IMR-90 (cell line): ENCODE measurements at regions not wholly inside any gene's neighbourhood (a gene's known extent, or its start where the extent isn't known, plus 50 kb on each side); places are given as distances from the start of the nearest gene placed in this dataset.

Source experiments
- ATAC-seq: fragments of 200-7000 bp; cut with Tn5 transposase; 2 replicates; pipeline ENCODE4 v1.9.1; 2020; ENCODE audit warnings: low read depth, mild to moderate bottlenecking, moderate library complexity
- BruUV-seq: library from RNA; stranded (reverse); fragments of 400-500 nt; replicated peaks from 2 replicates; lab custom pipeline; 2021; lab: Mats Ljungman, UMichigan
- CTCF ChIA-PET: fragments of 300-600 bp; formaldehyde crosslinking; extraction: SDS; loops from one replicate; lab custom pipeline; 2021; ENCODE audit warnings: antibody characterized with exemption; lab: Yijun Ruan, JAX
- POLR2A ChIA-PET: fragments of 300-600 bp; sonication (Branson Sonifier 250); formaldehyde crosslinking; loops from one replicate; lab custom pipeline; 2022; ENCODE audit warnings: antibody characterized with exemption; ENCODE audit not compliant: unreplicated experiment; lab: Charles Lee
- DNase-seq: peaks from one replicate; pipeline ENCODE4 v3.0.0; 2013
- H2AFZ ChIP-seq: replicated peaks from 2 replicates; pipeline ENCODE3; 2013; ENCODE audit warnings: low read length, mild to moderate bottlenecking; ENCODE audit not compliant: poor library complexity
- H2AK5ac ChIP-seq: 2 replicates; pipeline ENCODE4 v1.6.1; 2013; ENCODE audit warnings: low read depth, low read length, inconsistent platforms
- H2AK9ac ChIP-seq: replicated peaks from 2 replicates; pipeline ENCODE3; 2013; ENCODE audit warnings: mild to moderate bottlenecking, low read depth, low read length, moderate library complexity; ENCODE audit not compliant: poor library complexity
- H2BK120ac ChIP-seq: 2 replicates; pipeline ENCODE4 v1.6.1; 2013; ENCODE audit warnings: low read depth, low read length, inconsistent platforms
- H2BK15ac ChIP-seq: 3 replicates; pipeline ENCODE4 v1.6.1; 2013; ENCODE audit warnings: low read depth, low read length, inconsistent platforms
- H2BK20ac ChIP-seq: 2 replicates; pipeline ENCODE4 v1.6.1; 2013; ENCODE audit warnings: low read depth, mild to moderate bottlenecking, inconsistent platforms, low read length, moderate library complexity
- H2BK5ac ChIP-seq: 2 replicates; pipeline ENCODE4 v1.6.1; 2013; ENCODE audit warnings: mild to moderate bottlenecking, low read depth, low read length, inconsistent platforms; ENCODE audit not compliant: poor library complexity, severe bottlenecking
- H3K14ac ChIP-seq: replicated peaks from 2 replicates; pipeline ENCODE4 v1.6.1; 2013; ENCODE audit warnings: low read depth, low read length, inconsistent platforms
- H3K18ac ChIP-seq: 2 replicates; pipeline ENCODE4 v1.6.1; 2013; ENCODE audit warnings: low read depth, low read length, control low read depth
- H3K23ac ChIP-seq: 2 replicates; pipeline ENCODE4 v1.6.1; 2013; ENCODE audit warnings: low read depth, low read length, inconsistent platforms
- H3K27ac ChIP-seq: 2 replicates; pipeline ENCODE4 v1.5.1; 2013; ENCODE audit warnings: mild to moderate bottlenecking, control low read depth, low read length; ENCODE audit not compliant: insufficient read depth
- H3K27me3 ChIP-seq: 2 replicates; pipeline ENCODE4 v1.6.1; 2013; ENCODE audit warnings: low read length; ENCODE audit not compliant: control insufficient read depth, insufficient read depth
- H3K36me3 ChIP-seq: 2 replicates; pipeline ENCODE4 v1.6.1; 2013; ENCODE audit warnings: low read length, mixed read lengths; ENCODE audit not compliant: control insufficient read depth, insufficient read depth
- H3K4ac ChIP-seq: 2 replicates; pipeline ENCODE4 v1.6.1; 2013; ENCODE audit warnings: low read depth, low read length, inconsistent platforms
- H3K4me1 ChIP-seq: 2 replicates; pipeline ENCODE4 v1.6.1; 2013; ENCODE audit warnings: low read length, mixed read lengths; ENCODE audit not compliant: control insufficient read depth, insufficient read depth
- H3K4me2 ChIP-seq: 2 replicates; pipeline ENCODE4 v1.6.1; 2013; ENCODE audit warnings: low read depth, mild to moderate bottlenecking, control low read depth, low read length, moderate library complexity
- H3K4me3 ChIP-seq: 2 replicates; pipeline ENCODE4 v1.5.1; 2013; ENCODE audit warnings: low read depth, mild to moderate bottlenecking, control low read depth, low read length, moderate library complexity; ENCODE audit not compliant: insufficient read depth
- H3K56ac ChIP-seq: 2 replicates; pipeline ENCODE4 v1.6.1; 2013; ENCODE audit warnings: low read length, inconsistent platforms; ENCODE audit not compliant: insufficient read depth; ENCODE audit errors: extremely low read depth
- H3K79me1 ChIP-seq, 2 experiments: 2 replicates each; pipeline ENCODE4 v1.6.1; 2013; ENCODE audit warnings: low read length in 2 of 2, inconsistent platforms in 1 of 2, low read depth in 1 of 2
- H3K9ac ChIP-seq: 2 replicates; pipeline ENCODE4 v1.6.1; 2013; ENCODE audit warnings: low read depth, low read length, control low read depth
- H3K9me1 ChIP-seq: 2 replicates; pipeline ENCODE4 v1.6.1; 2013; ENCODE audit warnings: low read length, inconsistent platforms; ENCODE audit not compliant: insufficient read depth
- H3K9me3 ChIP-seq: 2 replicates; pipeline ENCODE4 v1.6.1; 2013; ENCODE audit warnings: low read length; ENCODE audit not compliant: control insufficient read depth, insufficient read depth
- H4K20me1 ChIP-seq: 2 replicates; pipeline ENCODE4 v1.6.1; 2013; ENCODE audit warnings: low read length, inconsistent platforms; ENCODE audit not compliant: insufficient read depth
- H4K5ac ChIP-seq: 2 replicates; pipeline ENCODE4 v1.6.1; 2013; ENCODE audit warnings: mild to moderate bottlenecking, low read depth, low read length, control low read depth
- H4K8ac ChIP-seq, 2 experiments: 2 replicates each; pipeline ENCODE4 v1.6.1; 2013; ENCODE audit warnings: low read depth in 2 of 2, low read length in 2 of 2, control low read depth in 1 of 2, inconsistent platforms in 1 of 2
- H4K91ac ChIP-seq: 2 replicates; pipeline ENCODE4 v1.6.1; 2013; ENCODE audit warnings: low read depth, low read length, inconsistent platforms; ENCODE audit not compliant: insufficient read depth
- BHLHE40 ChIP-seq: fragments of 150-350 bp; IDR thresholded peaks from 2 replicates; pipeline ENCODE4 v1.6.1; 2016; ENCODE audit warnings: mild to moderate bottlenecking, low read depth, low read length
- CHD1 ChIP-seq: IDR thresholded peaks from 2 replicates; pipeline ENCODE4 v1.6.1; 2012; ENCODE audit warnings: low read depth, low read length, improper control_type of control experiment
- CTCF ChIP-seq: conservative IDR thresholded peaks from 2 replicates; pipeline ENCODE4 v1.5.1; 2012; ENCODE audit warnings: mild to moderate bottlenecking, low read depth, low read length, improper control_type of control experiment
- FOS ChIP-seq: fragments of 150-350 bp; IDR thresholded peaks from 2 replicates; pipeline ENCODE4 v1.6.1; 2016; ENCODE audit warnings: low read depth, low read length
- MXI1 ChIP-seq: IDR thresholded peaks from 2 replicates; pipeline ENCODE4 v1.6.1; 2012; ENCODE audit warnings: low read depth, mild to moderate bottlenecking, low read length, moderate library complexity, borderline replicate concordance
- RCOR1 ChIP-seq: IDR thresholded peaks from 2 replicates; pipeline ENCODE4 v1.6.1; 2012; ENCODE audit warnings: mild to moderate bottlenecking, low read length, improper control_type of control experiment; ENCODE audit not compliant: insufficient replicate concordance
- USF2 ChIP-seq: fragments of 150-350 bp; IDR thresholded peaks from 2 replicates; pipeline ENCODE4 v1.6.1; 2017; ENCODE audit warnings: mild to moderate bottlenecking, antibody characterized with exemption, low read length, low read depth
- WGBS, 2 experiments: methylation state at CpG; one replicate each; pipeline versions ENCODE4 v1.1.5 to v1.1.7; 2013; ENCODE audit warnings: missing lambda C conversion rate in 2 of 2; ENCODE audit not compliant: insufficient read length in 1 of 2; ENCODE audit errors: extremely low coverage in 2 of 2; 5-methylcytosine and 5-hydroxymethylcytosine counted together
- dilution Hi-C: fragments of 300-500 bp; cut with HindIII; formaldehyde crosslinking; loops from one replicate; pipeline ENCODE4 v1.14.3; 2018; ENCODE audit warnings: low sequenced_read_pairs; ENCODE audit not compliant: unreplicated experiment
- in situ Hi-C: fragments of 300-500 bp; cut with MboI; formaldehyde crosslinking; loops from 3 replicates; pipeline ENCODE4 v1.14.3; 2019; ENCODE audit warnings: low sequenced_read_pairs, inconsistent platforms, mixed read lengths
- intact Hi-C: fragments of 100-400 bp; cut with micrococcal nuclease; formaldehyde crosslinking; loops from 2 replicates; pipeline ENCODE4 v1.10.0; 2022

DNA sequence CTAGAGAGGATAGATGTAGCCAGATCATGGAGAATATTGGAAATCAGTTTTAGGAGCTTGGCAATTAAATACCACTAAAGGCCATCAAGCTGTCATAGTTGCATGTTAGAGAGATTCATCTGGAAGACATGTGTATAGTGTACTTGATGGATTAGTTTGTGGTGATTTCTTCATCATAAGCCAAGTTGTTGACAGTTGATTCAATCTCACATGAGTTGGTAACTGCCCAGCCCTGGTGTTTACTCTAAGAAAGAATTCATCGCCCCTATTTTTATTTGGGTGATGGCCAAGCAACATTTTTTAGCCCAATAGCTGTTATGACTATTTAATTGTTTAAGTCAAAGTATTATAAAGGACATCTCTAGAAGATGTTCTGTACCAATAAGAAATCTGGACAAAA is 737.6 kb downstream of the PLA2G4A start:
- Histone ChIP-seq H2AFZ (no peak overlapping the region), H3K9me3 (no peaks in the 10 kb centered on the region), H3K23ac (no peak overlapping the region), H3K9me1 (no peaks in the 10 kb centered on the region), H4K20me1 (no peaks in the 10 kb centered on the region), H3K4me3 (no peak overlapping the region), H3K36me3 (no peaks in the 10 kb centered on the region), H3K27ac (no peak overlapping the region), H2BK20ac (no peak overlapping the region), H3K4ac (no peak overlapping the region), H3K14ac (no peak overlapping the region), H2BK120ac (no peak overlapping the region), H3K18ac (no peak overlapping the region), H4K5ac (no peak overlapping the region), H3K9ac (no peak overlapping the region), H2BK5ac (no peak overlapping the region), H4K91ac (no peak overlapping the region), H3K4me1 (no peaks in the 10 kb centered on the region), H2AK9ac (no peak overlapping the region), H3K4me2 (no peak overlapping the region), H3K56ac (no peak overlapping the region), H3K79me1 (no peaks in the 10 kb centered on the region), H3K27me3 (no peaks in the 10 kb centered on the region), H2AK5ac (no peak overlapping the region), H4K8ac (no peak overlapping the region), H2BK15ac (no peak overlapping the region)
- CTCF ChIA-PET: no interaction called here
- intact Hi-C loops: no loop called here
- dilution Hi-C loops: no loop called here
- POLR2A ChIA-PET: no interaction called here
- no TSS peak for BruUV-seq
- ATAC-seq (no peak), DNase-seq (no peak)
- no peak for TF ChIP-seq BHLHE40
- TF ChIP-seq MXI1: no peak
- TF ChIP-seq FOS: no peak
- no peak for TF ChIP-seq CTCF
- no peak for TF ChIP-seq RCOR1
- TF ChIP-seq CHD1: no peak
- TF ChIP-seq USF2: no peak
- WGBS, 2 experiments: no CpG with 5 or more reads among the region's 1 CpG
- in situ Hi-C loops: no loop called here
